HepG2 (cell line): ENCODE measurements at regions not wholly inside any gene's neighbourhood (a gene's known extent, or its start where the extent isn't known, plus 50 kb on each side); places are given as distances from the start of the nearest gene placed in this dataset.

Experiments
- ATAC-seq: fragments of 200-7000 bp; cut with Tn5 transposase; 3 replicates; pipeline ENCODE4 v1.9.1; 2020; ENCODE audit warnings: mild to moderate bottlenecking, moderate library complexity
- BruUV-seq: library from RNA; stranded (reverse); fragments of 400-500 nt; replicated peaks from 2 replicates; lab custom pipeline; 2021; lab: Mats Ljungman, UMichigan
- CTCF ChIA-PET: fragments of 300-600 bp; formaldehyde crosslinking; extraction: SDS; loops from one replicate; lab custom pipeline; 2021; ENCODE audit warnings: low total read pairs, inconsistent platforms, low intra/inter-chr PET ratio; lab: Yijun Ruan, JAX
- POLR2A ChIA-PET: fragments of 350-600 bp; sonication (Branson Sonifier 250); formaldehyde crosslinking; loops from one replicate; lab custom pipeline; 2020; ENCODE audit warnings: antibody characterized with exemption, inconsistent platforms; lab: Yijun Ruan, JAX
- DNase-seq: peaks from one replicate; pipeline ENCODE4 v3.0.0-alpha.2; 2015; ENCODE audit warnings: low spot score
- FAIRE-seq: peaks from 3 replicates; lab custom pipeline; 2011; peaks lifted over from hg19 to GRCh38; lab: Jason Lieb, UNC
- H2AFZ ChIP-seq: one replicate; pipeline ENCODE4 v1.6.1; 2011; ENCODE audit warnings: low read length, inconsistent platforms
- H3K27ac ChIP-seq: fragments of 300-600 bp; 3 replicates; pipeline ENCODE4 v1.8.0; 2011; ENCODE audit warnings: mixed run types, mild to moderate bottlenecking, mixed read lengths, low read length, inconsistent platforms; ENCODE audit not compliant: insufficient read depth; ENCODE audit errors: extremely low read length
- H3K27me3 ChIP-seq, 2 experiments: fragments of 200-600 bp in 1 of 2; 2 replicates in 1 of 2; 3 replicates in 1 of 2; pipeline versions ENCODE4 v1.6.0 to v1.8.0; 2011; ENCODE audit warnings: low read length in 2 of 2, mild to moderate bottlenecking in 2 of 2, moderate library complexity in 2 of 2, inconsistent platforms in 1 of 2; ENCODE audit not compliant: insufficient read depth in 2 of 2, control insufficient read depth in 1 of 2
- H3K36me3 ChIP-seq, 2 experiments: fragments of 200-600 bp in 1 of 2; replicated peaks in 1 of 2; 2 replicates in 1 of 2; 3 replicates in 1 of 2; pipeline versions ENCODE4 v1.5.1 to v1.8.0; 2011; ENCODE audit warnings: low read length in 2 of 2, inconsistent platforms in 1 of 2; ENCODE audit not compliant: insufficient read depth in 2 of 2, control insufficient read depth in 1 of 2
- H3K4me1 ChIP-seq: 2 replicates; pipeline ENCODE4 v1.5.1; 2012; ENCODE audit warnings: low read length, inconsistent platforms; ENCODE audit not compliant: insufficient read depth
- H3K4me2 ChIP-seq: 2 replicates; pipeline ENCODE4 v1.6.0; 2011; ENCODE audit warnings: low read depth, low read length, inconsistent platforms
- H3K4me3 ChIP-seq, 3 experiments: fragments of 200-600 bp in 1 of 3; sonication (generic), shearing (Covaris generic) in 1 of 3; replicated peaks in 1 of 3; 2 replicates each; pipeline ENCODE4 v1.5.1; 2011 to 2016; ENCODE audit warnings: low read length in 3 of 3, inconsistent platforms in 2 of 3, low read depth in 2 of 3, mild to moderate bottlenecking in 2 of 3, control low read depth in 1 of 3, mixed read lengths in 1 of 3; ENCODE audit not compliant: insufficient read depth in 1 of 3
- H3K79me2 ChIP-seq: one replicate; pipeline ENCODE4 v1.6.1; 2011; ENCODE audit warnings: low read length, inconsistent platforms; ENCODE audit not compliant: insufficient read depth
- H3K9ac ChIP-seq: 2 replicates; pipeline ENCODE4 v1.6.0; 2011; ENCODE audit warnings: mild to moderate bottlenecking, low read depth, low read length, inconsistent platforms; ENCODE audit not compliant: insufficient read depth
- H3K9me3 ChIP-seq: 2 replicates; pipeline ENCODE4 v1.5.1; 2012; ENCODE audit warnings: mild to moderate bottlenecking, low read length
- H4K20me1 ChIP-seq: 2 replicates; pipeline ENCODE4 v1.6.0; 2011; ENCODE audit warnings: inconsistent platforms, mild to moderate bottlenecking, low read length, moderate library complexity; ENCODE audit not compliant: insufficient read depth
- ARNT2 ChIP-seq: sonication (generic); formaldehyde crosslinking; IDR thresholded peaks from 2 replicates; pipeline ENCODE4 v1.8.0; 2022; ENCODE audit warnings: mild to moderate bottlenecking, low read depth, missing genetic modification reagents, moderate library complexity
- ARNTL ChIP-seq: sonication (generic); formaldehyde crosslinking; IDR thresholded peaks from 2 replicates; pipeline ENCODE4 v1.4.0; 2020; ENCODE audit warnings: mild to moderate bottlenecking, missing genetic modification reagents
- CC2D1A ChIP-seq: sonication (generic); formaldehyde crosslinking; IDR thresholded peaks from 2 replicates; pipeline ENCODE4 v1.8.1; 2023; ENCODE audit warnings: mild to moderate bottlenecking, missing genetic modification reagents
- DPF2 ChIP-seq: sonication (generic); formaldehyde crosslinking; IDR thresholded peaks from 2 replicates; pipeline ENCODE4 v1.4.0; 2020; ENCODE audit warnings: mild to moderate bottlenecking, low read depth, missing genetic modification reagents, borderline replicate concordance
- FOSL1 ChIP-seq: sonication (generic); formaldehyde crosslinking; IDR thresholded peaks from 2 replicates; pipeline ENCODE4 v1.9.0; 2021; ENCODE audit warnings: missing genetic modification reagents, borderline replicate concordance
- REL ChIP-seq: sonication (generic); formaldehyde crosslinking; conservative IDR thresholded peaks from 2 replicates; pipeline ENCODE4 v1.8.0; 2022; ENCODE audit warnings: mild to moderate bottlenecking, missing genetic modification reagents, moderate library complexity
- SMC3 ChIP-seq: IDR thresholded peaks from 2 replicates; pipeline ENCODE4 v1.6.1; 2011; ENCODE audit warnings: low read length, improper control_type of control experiment
- ZBTB38 ChIP-seq: sonication (generic); formaldehyde crosslinking; IDR thresholded peaks from 2 replicates; pipeline ENCODE4 v1.5.1; 2020; ENCODE audit warnings: mild to moderate bottlenecking, missing genetic modification reagents
- ZNF205 ChIP-seq: IDR thresholded peaks from 2 replicates; pipeline ENCODE4 v1.6.1; 2018; ENCODE audit warnings: missing biosample characterization, missing genetic modification reagents
- ZNF367 ChIP-seq: sonication (generic); formaldehyde crosslinking; IDR thresholded peaks from 2 replicates; pipeline ENCODE4 v1.4.0; 2020; ENCODE audit warnings: missing genetic modification reagents, borderline replicate concordance
- ZNF383 ChIP-seq: sonication (generic); formaldehyde crosslinking; IDR thresholded peaks from 2 replicates; pipeline ENCODE4 v1.4.0; 2020; ENCODE audit warnings: missing genetic modification reagents, mild to moderate bottlenecking, borderline replicate concordance
- ZNF768 ChIP-seq: sonication (generic); formaldehyde crosslinking; IDR thresholded peaks from 2 replicates; pipeline ENCODE4 v1.4.0; 2020; ENCODE audit warnings: missing genetic modification reagents
- WGBS: methylation state at CpG from one replicate; pipeline ENCODE4 v1.1.6; 2017; ENCODE audit warnings: low lambda C conversion rate; 5-methylcytosine and 5-hydroxymethylcytosine counted together
- in situ Hi-C: cut with HindIII; loops from 2 replicates; pipeline ENCODE4 v1.10.0; 2017; ENCODE audit warnings: low pct_unique_long_range_greater_than_20kb; ENCODE audit not compliant: extremely low pct_ligation_motif_present
- intact Hi-C: fragments of 100-400 bp; cut with micrococcal nuclease; formaldehyde crosslinking; loops from one replicate; pipeline ENCODE4 v1.10.0; 2022; ENCODE audit not compliant: unreplicated experiment
- TF ChIP-seq, protein P1 (sequence below): sonication (generic); formaldehyde crosslinking; IDR thresholded peaks from 2 replicates; pipeline ENCODE4 v1.4.0; 2020; ENCODE audit warnings: missing genetic modification reagents
- TF ChIP-seq, protein P2 (sequence below): sonication (generic); formaldehyde crosslinking; IDR thresholded peaks from 2 replicates; pipeline ENCODE4 v1.4.0; 2020; ENCODE audit warnings: mild to moderate bottlenecking, missing genetic modification reagents

- TF ChIP-seq, protein P1, sequence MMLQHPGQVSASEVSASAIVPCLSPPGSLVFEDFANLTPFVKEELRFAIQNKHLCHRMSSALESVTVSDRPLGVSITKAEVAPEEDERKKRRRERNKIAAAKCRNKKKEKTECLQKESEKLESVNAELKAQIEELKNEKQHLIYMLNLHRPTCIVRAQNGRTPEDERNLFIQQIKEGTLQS (CRISPR knock-in tag): no peak
Measured at GRCh38 chr20:19017104-19017690, 195.2 kb upstream of the SLC24A3 start (continued).

- intact Hi-C loops: no loop called here
- no peak overlapping the region for H3K9ac ChIP-seq
Measured at GRCh38 chr20:19018881-19019280, 193.6 kb upstream of the SLC24A3 start.

More at GRCh38 chr20:19018881-19019280, 193.6 kb upstream of the SLC24A3 start:
- Histone ChIP-seq H3K79me2 (no peaks in the 10 kb centered on the region), H4K20me1 (no peaks in the 10 kb centered on the region), H3K27ac (no peak overlapping the region), H3K4me2 (no peak overlapping the region), H3K9me3 (no peaks in the 10 kb centered on the region), H3K36me3 (no peaks in the 10 kb centered on the region), H3K4me1 (no peaks in the 10 kb centered on the region), H2AFZ (no peak overlapping the region), H3K27me3 (no peaks in the 10 kb centered on the region; a peak in 1 of 5 replicates), H3K4me3 (no peak overlapping the region)
- DNase-seq (no peak), FAIRE-seq (no peak), ATAC-seq (no peak)
- BruUV-seq: no TSS peak
- TF ChIP-seq CC2D1A (CRISPR knock-in tag): no peak
- TF ChIP-seq ZNF768 (CRISPR knock-in tag): no peak
- no peak for TF ChIP-seq DPF2 (CRISPR knock-in tag)
- no peak for TF ChIP-seq ARNTL
- no peak for TF ChIP-seq REL (CRISPR knock-in tag)
- no peak for TF ChIP-seq ZNF205 (CRISPR knock-in tag)
- TF ChIP-seq ZBTB38 (CRISPR knock-in tag): no peak
- no peak for TF ChIP-seq ZNF367
- no peak for TF ChIP-seq ZNF383 (CRISPR knock-in tag)
- no peak for TF ChIP-seq SMC3
- TF ChIP-seq, protein P2, sequence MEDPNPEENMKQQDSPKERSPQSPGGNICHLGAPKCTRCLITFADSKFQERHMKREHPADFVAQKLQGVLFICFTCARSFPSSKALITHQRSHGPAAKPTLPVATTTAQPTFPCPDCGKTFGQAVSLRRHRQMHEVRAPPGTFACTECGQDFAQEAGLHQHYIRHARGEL (CRISPR knock-in tag): no peak
- no peak for TF ChIP-seq ARNT2 (CRISPR knock-in tag)
- TF ChIP-seq FOSL1 (CRISPR knock-in tag): no peak
- 45% methylated on average over 5 of the region's 5 CpGs for WGBS
- CTCF ChIA-PET: no interaction called here
- POLR2A ChIA-PET: no interaction called here
- in situ Hi-C loops: no loop called here
